ENCODE measurements at regions not wholly inside any gene's neighbourhood (a gene's known extent, or its start where the extent isn't known, plus 50 kb on each side); places are given as distances from the start of the nearest gene placed in this dataset.
"Not testable (repeated sequence)": the region's sequence is repeated elsewhere in the genome, so short reads cannot be mapped to it uniquely, and the experiment has no call there.

DNA sequence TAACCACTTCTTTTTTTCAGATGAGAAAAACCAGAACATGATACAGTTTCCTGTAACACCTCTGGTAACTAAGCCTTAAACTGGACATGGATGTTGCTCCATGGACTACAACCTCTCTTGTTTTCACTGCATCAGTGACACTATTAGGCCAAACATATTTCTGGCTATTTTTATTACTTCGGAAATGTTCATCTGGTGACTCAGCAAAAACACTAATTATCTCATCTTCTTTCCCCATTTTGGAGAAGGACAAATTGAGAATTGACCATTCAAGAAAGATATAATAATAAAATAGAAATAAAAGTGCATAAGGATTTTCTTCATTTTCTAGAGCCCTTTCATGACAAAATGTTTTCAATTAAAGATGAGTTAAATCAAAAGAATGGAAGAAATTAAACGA, 361.9 kb upstream of the TECRL start:
- TF ChIP-seq, protein P1, sequence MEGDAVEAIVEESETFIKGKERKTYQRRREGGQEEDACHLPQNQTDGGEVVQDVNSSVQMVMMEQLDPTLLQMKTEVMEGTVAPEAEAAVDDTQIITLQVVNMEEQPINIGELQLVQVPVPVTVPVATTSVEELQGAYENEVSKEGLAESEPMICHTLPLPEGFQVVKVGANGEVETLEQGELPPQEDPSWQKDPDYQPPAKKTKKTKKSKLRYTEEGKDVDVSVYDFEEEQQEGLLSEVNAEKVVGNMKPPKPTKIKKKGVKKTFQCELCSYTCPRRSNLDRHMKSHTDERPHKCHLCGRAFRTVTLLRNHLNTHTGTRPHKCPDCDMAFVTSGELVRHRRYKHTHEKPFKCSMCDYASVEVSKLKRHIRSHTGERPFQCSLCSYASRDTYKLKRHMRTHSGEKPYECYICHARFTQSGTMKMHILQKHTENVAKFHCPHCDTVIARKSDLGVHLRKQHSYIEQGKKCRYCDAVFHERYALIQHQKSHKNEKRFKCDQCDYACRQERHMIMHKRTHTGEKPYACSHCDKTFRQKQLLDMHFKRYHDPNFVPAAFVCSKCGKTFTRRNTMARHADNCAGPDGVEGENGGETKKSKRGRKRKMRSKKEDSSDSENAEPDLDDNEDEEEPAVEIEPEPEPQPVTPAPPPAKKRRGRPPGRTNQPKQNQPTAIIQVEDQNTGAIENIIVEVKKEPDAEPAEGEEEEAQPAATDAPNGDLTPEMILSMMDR (IDR thresholded peaks at IDR 0.05; ENCODE audit: control insufficient read depth, extremely low read depth, insufficient read depth) = no peak
- DNase-seq (ENCODE audit: low read depth) = no peak
- no peak overlapping the region for H3K4me3 ChIP-seq (ENCODE audit: low read depth, low read length)

DNA sequence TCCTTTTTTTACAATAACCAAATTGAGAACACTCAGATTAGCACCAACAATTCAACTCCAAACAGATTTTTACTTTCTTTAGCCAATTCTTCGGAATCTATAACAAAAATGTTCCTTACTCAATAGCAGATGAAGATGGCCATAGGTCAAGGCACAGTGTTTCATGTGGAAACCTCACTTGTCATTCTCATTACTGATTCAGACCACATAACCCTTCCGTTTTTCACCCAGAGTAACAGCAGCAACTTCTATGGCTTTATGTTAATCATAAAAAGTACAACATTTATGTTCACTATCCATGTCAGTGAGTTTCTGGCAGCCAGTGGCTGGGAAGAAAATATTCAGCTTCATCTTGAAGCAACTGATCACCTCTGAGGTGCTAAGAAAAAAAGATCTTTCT, 358.3 kb upstream of the TECRL start:
- no peak for DNase-seq (ENCODE audit: low read depth)
- no peak overlapping the region for H3K4me3 ChIP-seq (ENCODE audit: low read depth, low read length)
- TF ChIP-seq, protein P1 (IDR thresholded peaks at IDR 0.05; ENCODE audit: control insufficient read depth, extremely low read depth, insufficient read depth) = no peak

DNA sequence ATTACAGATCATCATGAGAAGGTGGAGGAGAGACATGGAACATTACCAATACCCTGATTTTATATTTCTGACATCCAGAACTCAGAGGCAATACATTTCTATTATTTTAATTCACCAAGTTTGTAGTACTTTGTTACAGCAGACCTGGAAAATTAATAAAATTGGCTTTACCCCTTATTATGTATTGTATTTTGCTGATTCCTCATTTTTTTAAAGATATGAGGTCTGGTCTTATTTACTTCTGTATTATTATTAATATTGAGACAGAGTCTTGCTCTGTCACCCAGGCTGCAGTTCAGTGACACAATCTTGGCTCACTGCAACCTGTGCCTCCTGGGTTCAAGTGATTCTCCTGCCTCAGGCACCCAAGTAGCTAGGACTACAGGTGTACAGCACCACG, 357.3 kb upstream of the TECRL start:
- TF ChIP-seq, protein P1 (IDR thresholded peaks at IDR 0.05; ENCODE audit: control insufficient read depth, extremely low read depth, insufficient read depth) = no peak
- no peak for DNase-seq (ENCODE audit: low read depth)
- H3K4me3 ChIP-seq (ENCODE audit: low read depth, low read length) = no peak overlapping the region

DNA sequence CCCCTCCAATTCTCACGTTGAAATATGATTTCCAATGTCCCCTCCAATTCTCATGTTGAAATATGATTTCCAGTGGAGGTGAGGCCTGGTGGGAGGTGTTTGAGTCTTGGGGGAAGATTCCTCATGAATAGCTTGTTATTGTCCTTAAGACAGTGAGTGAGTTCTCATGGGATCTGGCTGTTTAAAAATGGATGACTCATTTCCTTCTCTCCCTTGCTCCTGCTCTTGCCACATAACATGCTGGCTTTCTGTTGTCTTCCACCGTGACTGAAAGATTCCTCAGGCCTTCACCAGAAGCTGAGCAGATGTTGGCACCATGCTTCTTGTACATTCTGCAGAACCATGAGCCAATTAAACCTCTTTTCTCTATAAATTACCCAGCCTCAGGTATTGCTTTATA, 346.8 kb upstream of the TECRL start:
- TF ChIP-seq, protein P1 (IDR thresholded peaks at IDR 0.05; ENCODE audit: control insufficient read depth, extremely low read depth, insufficient read depth) = no peak
- no peak for DNase-seq (ENCODE audit: low read depth)
- H3K4me3 ChIP-seq (ENCODE audit: low read depth, low read length) = no peak overlapping the region

DNA sequence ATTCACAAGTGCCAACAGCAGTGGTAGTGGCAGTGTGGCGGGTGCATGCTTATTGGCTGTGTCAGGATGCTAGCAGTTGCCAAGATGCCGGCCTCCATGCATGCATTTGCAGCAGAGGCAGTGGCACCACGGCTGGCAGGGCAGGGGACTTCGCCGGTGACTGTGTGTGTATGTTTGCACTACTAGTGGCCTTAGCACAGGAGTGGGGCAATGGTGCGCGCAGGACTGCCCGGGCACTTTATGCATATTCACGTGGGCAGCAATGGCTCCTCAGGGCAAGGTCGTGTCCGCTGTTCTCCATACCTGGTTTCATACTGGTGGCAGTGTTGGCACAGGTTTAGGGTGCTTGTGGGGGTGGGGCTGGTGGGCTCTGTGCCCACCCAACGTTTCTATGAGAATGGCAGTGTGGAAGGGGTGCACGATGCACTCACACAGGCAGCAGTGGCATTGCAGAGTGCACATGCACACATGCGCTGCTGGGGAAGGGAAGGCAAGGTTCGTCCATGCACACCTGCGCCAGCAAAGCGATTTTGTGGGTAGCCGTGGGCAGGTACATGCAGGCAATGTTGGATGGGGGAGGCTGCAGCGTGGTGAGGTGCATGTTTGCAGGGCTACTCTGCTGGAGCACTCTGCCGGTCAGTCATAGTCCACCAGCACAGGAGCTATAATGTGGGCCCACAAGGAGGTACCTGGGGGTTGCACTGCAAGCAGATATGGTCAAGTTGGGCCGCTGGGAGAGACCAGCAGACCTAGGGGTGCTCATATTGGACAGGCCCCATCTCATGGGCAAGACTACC, 338.9 kb upstream of the TECRL start:
- DNase-seq (ENCODE audit: low read depth) = no peak
- H3K4me3 ChIP-seq (ENCODE audit: low read depth, low read length) = no peak overlapping the region
- TF ChIP-seq, protein P1 (IDR thresholded peaks at IDR 0.05; ENCODE audit: control insufficient read depth, extremely low read depth, insufficient read depth) = no peak

DNA sequence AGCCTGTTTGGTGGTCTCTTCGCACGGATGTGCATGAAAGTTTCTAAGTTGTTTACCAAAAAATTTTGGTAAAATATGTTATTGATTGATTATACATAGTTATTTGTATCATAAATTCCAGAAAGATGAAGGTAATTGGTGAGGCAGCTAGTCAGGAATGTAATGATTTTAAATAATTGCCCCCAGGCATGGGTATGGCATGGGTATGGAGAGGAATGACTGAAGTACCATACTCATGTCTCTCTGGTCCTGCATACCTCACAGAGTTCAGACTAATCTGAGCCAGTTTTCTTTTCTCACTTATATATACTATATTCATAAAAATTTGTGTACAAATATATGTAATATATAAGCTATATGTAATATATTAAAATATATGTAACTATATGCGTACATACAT, 329.0 kb upstream of the TECRL start:
- no peak overlapping the region for H3K4me3 ChIP-seq (ENCODE audit: low read depth, low read length)
- DNase-seq (ENCODE audit: low read depth) = no peak
- TF ChIP-seq, protein P1 (IDR thresholded peaks at IDR 0.05; ENCODE audit: control insufficient read depth, extremely low read depth, insufficient read depth) = no peak

DNA sequence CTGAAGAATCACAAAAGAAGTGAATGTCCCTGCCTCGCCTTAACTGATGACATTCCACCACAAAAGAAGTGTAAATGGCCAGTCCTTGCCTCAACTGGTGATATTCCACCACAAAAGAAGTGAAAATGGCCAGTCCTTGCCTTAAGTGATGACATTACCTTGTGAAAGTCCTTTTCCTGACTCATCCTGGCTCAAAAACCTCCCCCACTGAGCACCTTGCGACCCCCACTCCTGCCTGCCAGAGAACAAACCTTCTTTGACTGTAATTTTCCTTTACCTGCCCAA, 328.5 kb upstream of the TECRL start:
- not testable (repeated sequence) for DNase-seq (ENCODE audit: low read depth); H3K4me3 ChIP-seq (ENCODE audit: low read depth, low read length)

All from LNCaP clone FGC (cell line).